Jurkat, Clone E6-1 (cell line): ENCODE measurements at regions not wholly inside any gene's neighbourhood (a gene's known extent, or its start where the extent isn't known, plus 50 kb on each side); places are given as distances from the start of the nearest gene placed in this dataset.

Source experiments
- DNase-seq: peaks from one replicate; pipeline ENCODE4 v3.0.0-alpha.2; 2011; ENCODE audit warnings: low read depth, low spot score
- H3K4me3 ChIP-seq: 2 replicates; pipeline ENCODE4 v1.5.1; 2011; ENCODE audit warnings: mild to moderate bottlenecking, low read length, control low read depth, moderate library complexity

DNA sequence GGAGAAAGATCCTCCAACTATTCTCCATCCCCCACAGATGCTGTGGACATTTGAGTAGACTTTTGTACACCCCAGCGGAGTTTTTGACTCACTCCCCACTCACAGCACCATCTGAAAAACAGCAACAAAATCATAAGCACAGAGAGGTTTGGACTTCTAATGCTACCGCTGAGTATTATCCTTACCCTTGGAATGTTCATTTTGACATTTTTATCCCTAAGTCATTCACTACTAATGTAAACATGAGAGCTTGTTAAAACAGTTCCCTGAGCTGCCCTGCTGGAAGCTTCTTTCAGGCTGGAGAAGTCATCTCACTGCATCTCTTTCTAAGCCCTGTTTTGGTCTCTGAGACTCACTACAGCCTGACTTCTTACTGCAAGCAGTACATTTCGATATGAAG lies 1045.9 kb downstream of the MCTP2 start:
- no peak for DNase-seq
- H3K4me3 ChIP-seq, result no peak overlapping the region

DNA sequence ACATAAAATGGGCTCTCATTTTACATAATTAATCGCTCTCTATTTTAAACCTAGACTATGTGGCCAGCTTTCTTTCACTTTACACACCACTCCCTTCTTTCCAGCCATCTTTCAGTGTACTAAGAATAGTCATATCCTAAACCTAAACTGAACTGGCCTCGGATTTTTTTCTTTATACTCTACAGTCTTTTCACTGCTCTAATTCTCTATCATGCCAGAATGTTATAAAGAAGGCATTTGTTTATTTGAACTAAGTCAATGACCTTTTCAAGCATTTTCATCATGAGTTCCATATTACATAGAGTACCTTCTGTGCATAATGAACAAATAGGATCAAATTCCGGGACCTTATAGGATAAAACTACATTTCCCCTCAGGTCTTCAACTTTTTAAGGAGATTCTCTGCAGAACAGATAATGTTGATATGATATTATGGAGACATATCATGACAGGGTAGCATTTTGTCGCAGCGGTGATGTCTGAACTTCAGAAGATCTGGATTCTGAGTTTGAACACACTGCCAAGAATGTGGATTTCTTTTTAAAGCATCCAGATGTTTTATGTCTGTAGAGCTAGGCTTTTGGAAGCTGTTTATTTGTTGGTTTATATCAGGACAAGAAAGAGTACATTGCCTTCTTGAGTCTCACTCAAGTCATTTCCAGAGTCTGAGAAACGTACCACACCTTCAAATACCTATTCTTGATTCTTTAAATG lies 1047.3 kb downstream of the MCTP2 start:
- no peak for DNase-seq
- H3K4me3 ChIP-seq, result no peak overlapping the region

DNA sequence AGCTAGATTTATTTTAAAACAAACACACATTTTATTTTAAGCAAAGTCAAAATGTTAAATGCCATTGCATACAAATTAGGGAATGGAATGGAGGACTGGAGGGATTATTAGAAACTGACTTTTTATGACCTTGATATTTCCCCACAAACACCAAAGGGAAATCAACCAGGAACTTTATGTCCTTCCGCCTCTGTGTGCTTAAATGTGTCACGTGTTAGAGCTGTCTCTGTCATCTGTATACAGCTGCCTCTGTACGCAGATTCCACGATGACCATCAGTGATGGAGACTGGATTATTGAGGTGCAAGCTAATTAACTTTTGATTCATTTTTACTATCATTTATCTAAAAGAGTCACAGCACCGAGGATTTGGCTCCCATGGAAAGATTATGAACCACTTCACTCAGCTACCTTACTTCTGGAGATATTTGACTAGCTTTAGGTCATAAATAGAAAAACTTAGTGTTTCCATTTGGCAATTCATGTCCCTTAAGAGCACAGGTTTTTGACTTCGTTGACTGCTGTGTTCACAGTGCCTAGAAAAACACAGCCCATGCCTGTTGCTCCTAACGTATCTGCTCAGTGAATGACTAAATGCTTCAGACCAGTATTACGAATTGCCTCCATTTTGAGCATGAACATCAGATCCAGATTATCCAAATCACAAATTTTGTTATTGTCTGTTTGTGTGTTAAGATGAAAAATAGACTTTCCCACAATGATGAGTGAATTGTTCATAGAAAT lies 1048.1 kb downstream of the MCTP2 start:
- DNase-seq, result no peak
- H3K4me3 ChIP-seq, result no peak overlapping the region

DNA sequence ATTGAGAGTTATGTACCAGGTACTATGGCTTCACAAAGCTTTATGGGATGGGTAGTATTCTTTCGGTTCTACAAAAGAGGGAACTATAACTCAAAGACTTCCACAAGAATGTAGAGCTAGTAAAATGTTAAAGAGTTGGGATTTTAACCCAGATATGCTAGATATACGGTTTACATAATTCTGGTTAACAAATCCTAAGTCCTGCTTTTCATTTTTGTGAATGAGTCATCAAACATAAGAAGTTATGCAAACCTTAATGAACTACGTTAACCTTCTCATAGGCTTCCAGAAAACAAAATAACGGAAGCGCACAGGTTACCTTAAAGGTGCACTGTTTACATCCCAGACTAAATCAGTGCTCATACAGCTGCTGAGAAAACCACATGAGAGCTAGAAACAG lies 1049.3 kb downstream of the MCTP2 start:
- no peak overlapping the region for H3K4me3 ChIP-seq
- no peak for DNase-seq

DNA sequence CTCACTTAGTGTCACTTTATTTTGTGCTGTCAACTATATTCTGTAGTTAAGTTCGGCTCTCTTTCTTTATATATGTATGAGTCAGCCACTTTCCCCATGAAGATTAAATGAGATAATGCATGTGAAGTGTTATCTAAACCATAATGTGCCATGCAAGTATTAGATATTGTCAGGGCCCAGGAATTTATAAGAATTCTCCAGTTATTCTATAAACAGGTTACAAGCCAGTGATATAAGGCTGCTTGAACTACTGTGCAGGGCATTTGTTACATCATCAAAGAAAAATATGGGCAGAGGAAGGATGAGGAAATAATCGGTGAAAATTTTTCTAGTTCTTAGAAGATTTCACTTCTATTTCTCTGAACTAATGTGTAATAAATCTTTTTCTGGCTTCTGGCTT lies 1049.0 kb upstream of the NR2F2 start:
- DNase-seq, result no peak
- no peak overlapping the region for H3K4me3 ChIP-seq

DNA sequence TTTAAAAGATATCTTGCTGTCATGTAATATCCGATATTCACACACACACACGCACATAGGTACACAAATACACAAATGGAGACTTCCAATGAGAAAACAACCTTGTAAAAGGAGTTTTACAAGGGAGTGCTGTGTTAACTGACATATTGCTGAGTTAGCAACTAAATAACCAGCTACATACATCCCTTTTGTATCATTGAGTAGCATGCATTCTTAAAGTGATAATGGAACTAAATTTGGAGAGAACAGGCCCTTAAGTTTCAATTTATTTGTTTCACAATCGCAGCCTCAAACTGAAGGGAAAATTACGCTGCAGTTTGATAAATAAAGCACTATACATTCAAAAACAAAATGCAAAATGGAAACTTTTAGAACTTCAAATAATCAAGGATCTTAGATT lies 1046.0 kb upstream of the NR2F2 start:
- no peak for DNase-seq
- H3K4me3 ChIP-seq, result no peak overlapping the region

DNA sequence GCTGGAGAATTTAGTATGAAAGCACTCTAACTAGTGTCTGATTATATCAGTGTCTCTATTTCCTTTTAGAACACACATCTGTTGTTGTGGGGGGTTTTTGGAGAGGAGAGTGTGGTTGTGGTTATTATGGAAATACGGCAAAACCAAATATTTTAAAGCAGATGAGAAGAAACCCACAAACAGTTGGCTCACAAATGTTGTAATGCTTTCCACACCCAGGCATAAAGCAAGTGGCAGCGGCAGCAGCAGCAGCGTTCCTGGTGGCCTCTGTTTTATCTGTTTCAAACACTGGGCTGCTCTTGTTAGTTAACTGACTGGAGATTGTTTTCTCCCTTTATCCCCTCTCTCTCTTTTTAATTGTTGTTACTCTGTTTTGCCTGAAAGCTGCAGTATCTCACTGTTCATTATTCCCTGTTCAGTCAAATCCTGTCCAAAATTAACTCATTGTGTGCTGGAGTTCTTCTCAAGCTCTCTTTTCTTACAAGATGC lies 1045.5 kb upstream of the NR2F2 start:
- H3K4me3 ChIP-seq, result no peak overlapping the region
- DNase-seq, result peak; percentile 93

DNA sequence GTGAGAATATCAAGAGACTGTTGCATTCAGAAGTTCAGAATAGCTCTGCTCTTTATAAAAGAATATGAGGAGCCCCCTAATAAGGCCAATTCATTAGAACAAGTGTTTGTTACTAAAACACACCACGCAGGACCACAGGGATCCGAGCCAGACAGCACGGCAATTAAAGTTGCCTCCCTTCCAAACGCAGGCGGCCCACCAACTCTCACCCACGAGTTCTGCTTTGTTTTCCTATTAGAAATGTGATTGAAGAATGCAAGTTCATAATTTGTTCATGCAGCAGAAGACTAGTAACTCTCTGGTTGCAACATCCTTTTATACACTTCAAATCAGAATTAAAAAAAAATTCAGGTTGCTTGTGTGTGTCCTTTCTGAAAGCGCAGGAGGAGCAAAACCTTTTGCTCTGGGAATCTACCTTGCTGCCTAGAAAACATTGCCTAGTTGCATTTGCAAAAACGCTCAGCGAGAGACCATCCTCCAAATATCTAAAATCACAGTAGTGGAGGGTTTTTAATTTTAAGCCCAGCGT lies 1044.1 kb upstream of the NR2F2 start:
- H3K4me3 ChIP-seq, result no peak overlapping the region

DNA sequence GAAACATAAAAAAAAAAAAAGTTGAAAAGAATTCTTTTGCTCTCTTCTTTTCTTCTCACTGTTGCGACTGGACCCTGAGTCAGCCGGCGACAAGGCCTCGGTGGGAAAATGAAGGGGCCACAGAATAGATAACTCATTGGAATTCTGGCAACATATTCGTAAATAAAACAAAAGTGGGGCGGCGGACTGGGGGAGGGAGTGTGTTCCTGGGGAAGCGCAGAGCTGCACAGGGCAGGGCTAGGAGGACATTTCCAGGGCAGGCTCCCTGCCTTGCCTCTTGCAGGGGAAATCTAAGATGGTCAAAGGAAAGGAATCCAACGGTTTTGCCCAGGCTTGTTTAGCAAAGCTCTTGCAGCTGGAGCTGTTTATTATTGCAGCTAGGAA lies 1042.8 kb upstream of the NR2F2 start:
- no peak for DNase-seq
- no peak overlapping the region for H3K4me3 ChIP-seq

More for the DNA sequence above, 1044.1 kb upstream of the NR2F2 start:
- DNase-seq, result no peak

DNA sequence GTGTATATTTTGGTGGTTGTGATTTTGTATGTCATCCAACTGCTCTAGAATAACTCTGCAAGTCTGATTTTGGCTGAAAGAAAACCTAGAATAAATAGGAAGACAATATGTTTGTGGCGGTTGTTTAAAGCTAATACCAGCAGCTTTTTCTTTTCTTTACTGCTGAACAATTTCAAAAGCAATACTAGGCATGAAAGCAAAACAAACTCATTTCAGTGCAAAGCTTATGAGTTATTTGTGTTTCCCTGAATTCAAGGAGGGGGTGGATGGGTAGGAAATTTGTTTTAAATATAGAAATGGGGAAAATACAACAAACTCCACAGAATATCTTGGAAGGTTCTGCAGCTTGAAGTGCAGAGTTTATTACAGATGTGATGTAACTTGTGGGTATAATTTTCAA lies 1041.9 kb upstream of the NR2F2 start:
- no peak overlapping the region for H3K4me3 ChIP-seq
- no peak for DNase-seq

DNA sequence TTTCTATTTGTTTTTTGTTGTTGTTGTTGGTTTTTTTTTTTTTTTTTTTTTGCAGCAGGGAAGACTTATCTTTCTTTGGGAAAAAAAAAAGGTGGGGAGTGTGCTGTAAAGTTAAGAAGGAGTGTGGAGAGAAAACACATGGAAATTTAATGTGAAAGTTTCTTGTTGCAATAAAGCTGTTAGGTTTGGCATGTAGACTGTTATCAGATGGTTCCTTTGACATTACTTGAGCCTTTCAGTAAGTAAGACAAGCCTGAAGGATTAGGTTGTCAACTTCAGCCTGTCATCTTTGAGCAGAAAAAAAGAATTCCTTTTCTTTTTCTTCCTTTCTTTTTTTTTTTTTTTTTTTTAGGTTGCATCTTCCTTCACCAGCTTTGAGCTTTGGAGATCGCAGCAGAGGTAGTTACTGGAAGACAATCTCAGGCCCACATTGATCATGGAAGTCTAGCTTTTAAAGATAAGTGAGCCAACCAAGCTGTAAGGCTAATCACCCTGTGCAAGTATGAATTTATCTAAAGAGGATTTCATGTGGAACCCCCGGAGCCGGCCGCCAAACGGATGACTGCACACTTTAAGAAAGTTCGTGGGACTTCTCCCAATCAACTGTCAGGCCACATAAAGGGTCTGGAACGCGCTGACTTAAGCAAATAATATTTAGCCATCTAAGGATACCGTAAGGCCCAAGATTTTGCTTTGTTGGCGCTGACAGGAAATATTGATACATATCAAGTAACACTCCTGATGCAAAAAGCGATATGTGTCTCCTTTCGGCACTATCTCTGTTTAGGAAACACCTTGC lies 1040.1 kb upstream of the NR2F2 start:
- no peak for DNase-seq
- H3K4me3 ChIP-seq, result no peak overlapping the region

DNA sequence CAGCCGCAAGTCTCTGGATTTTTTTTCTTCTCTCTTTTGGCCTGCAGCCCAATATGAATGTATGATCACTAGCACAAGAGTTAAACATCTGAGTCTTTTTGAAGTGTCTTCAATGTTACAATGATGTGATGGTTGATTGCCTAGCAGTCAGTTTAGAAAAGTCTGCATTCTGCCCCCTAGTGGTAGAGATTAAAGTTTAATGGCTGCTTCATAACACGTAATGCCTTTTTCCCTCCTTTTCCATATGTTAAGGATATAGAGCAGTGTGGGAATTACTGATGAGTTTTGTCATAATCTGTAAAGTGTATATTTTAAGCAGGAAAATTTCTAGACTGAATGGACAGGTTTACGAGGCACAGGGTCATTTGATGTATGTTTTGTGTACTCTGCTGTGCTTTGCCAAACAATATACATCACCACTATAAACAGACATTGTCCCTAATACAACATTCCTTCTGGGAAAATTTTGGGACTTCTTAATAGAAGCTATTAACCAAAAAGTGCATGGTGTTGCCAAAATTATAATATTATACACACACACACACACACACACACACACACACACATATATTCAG lies 1038.5 kb upstream of the NR2F2 start:
- DNase-seq, result peak; percentile 59
- no peak overlapping the region for H3K4me3 ChIP-seq

DNA sequence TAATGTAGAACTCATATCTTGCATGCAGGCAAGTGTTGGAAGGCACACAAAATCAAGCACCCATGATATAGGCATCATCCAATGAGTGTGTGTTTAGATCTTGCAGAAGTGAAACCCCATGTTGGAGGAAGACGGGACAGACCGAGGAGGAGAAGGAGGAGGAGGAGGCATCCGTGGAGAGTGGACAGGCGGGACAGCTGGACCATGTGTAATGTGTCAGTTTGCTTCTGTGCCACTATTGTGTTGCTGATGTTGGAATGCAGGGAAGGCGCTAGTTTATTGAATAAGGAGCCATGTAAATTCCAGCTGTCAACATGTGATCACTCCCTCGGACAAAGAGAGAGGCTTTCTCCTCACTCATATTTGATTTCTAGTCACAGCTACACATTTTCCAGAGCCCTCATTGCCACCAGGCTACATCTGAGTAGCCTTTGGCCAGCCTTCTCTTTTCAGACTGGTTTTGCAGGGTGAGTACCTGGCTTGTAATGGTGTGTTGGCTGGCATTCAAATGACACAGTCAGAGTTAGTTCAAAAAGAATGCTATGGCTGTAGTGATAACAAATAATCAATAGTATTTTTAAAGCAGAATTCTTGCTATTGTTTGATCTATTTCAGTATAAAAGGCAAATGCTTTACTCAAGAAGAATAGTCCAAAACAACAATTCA lies 1037.6 kb upstream of the NR2F2 start:
- H3K4me3 ChIP-seq, result no peak overlapping the region
- no peak for DNase-seq

DNA sequence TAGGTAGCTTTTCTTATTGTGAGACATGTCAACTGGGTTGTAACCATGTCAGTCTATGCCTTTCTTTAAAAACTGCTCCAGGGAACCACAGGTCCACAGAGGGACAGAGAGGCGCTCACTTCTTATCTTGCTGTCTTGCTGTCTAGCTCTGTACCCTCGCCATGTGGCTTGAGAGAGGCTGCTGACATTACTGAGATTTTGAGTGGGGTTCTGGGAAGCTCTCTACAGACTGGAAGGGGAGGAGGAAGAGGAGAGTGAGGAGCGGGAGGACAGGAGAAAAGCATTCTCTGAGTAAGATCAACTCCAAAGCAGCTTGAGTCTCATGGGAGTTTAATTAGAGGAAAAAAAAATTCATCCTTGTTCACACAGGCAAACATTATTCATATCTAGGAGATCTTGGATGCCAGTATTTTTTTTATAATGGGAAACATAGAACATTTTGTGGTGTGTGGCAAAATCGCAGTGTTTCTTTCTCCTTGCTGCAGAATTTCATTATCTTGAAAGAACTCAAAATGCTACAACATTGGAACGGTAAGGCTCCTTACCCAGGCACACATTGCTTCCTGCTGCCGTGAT lies 1037.0 kb upstream of the NR2F2 start:
- no peak for DNase-seq

DNA sequence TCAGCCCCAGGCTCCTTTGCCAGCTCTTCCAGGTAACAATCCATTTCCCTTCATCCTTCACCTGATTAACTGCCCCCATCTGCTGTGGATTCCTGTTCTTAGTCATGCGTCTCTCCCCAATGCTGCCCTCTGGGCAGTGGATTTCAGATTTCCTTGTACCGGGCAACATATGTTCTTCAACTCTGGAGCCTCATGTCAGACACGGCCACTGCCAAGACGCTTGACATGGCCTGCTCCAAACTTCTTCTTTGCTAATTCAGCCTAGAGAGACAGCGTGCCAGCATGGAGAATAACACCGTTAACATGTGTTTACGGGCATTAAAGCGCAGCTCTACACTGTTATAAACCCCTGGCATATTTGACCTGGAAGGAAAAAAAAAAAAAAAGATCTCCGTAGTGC lies 1035.1 kb upstream of the NR2F2 start:
- no peak for DNase-seq
- no peak overlapping the region for H3K4me3 ChIP-seq

More for the DNA sequence above, 1037.0 kb upstream of the NR2F2 start:
- H3K4me3 ChIP-seq, result no peak overlapping the region

DNA sequence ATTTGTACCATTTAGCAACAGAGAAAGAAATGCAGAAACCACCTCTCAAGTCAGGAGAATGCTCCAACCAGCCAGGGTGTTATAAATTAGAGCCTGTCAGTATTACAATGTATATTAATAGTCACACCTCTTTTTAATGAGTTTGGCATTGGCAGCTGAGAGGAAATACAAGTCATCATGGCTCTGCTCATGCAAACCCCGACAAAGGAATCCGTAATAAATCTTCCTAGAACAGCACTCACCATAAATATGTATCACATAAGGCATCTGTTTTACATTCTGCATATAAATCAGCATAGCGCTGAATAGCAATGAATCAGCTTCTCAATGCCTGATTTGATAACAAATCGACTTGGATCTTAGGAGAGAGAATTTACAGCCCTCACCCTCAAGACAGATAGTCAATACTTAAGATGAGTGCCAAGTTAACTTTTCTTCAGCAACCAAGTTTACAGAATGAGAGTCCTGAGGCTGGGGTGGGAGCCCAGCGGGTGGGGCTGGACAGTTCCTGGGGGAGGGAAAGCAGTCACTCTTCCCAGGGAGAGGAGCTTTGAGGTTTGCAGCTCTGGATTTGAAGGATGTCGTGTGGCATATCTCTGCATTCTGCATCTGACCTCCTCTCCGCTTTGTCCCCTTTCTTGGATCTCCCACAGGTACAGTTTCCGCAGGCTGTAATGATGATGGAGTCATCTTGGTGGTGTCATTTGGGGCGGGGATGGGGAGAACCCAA lies 1034.4 kb upstream of the NR2F2 start:
- no peak for DNase-seq
- H3K4me3 ChIP-seq, result no peak overlapping the region

DNA sequence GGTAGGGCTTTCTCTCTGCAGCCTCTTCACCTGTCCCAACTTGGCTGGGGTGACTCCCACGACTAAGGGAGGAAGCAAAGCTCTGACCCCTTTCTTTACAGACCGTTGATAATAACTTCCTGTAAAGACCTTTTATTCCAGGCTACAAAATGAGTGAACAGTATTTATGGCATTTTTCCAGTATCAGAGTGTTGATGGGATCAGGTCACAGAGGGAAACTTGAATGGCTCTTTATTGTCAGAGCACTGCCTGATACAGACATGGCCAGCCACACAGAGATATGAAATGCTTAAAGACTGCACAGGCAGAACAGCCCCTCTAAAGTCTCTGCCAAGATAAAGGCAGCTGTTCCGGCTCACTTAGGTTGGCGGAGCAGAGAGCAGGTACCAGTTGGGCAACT lies 1033.9 kb upstream of the NR2F2 start:
- DNase-seq, result no peak
- no peak overlapping the region for H3K4me3 ChIP-seq

DNA sequence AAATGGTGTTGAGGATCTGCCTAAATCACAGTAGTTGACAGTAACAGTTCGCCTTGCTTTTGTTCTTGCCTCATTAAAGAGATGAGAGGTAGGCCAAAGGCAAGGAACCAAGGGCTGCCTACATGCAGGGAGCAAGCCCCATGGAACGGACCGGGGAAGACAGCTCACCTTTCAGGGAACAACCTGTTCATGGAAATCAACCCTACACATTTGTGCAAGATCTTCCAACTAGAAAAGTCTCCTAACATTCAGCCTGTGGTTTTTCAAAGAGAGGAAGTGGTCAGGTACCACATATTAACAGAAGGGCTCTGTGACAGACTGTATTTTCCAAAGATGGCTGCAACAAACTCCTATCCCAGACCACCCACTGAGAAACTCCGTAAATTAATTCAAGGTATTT lies 1031.8 kb upstream of the NR2F2 start:
- peak; percentile 60 for DNase-seq
- no peak overlapping the region for H3K4me3 ChIP-seq
